Esophagus muscularis mucosa (tissue), 4 donors: ENCODE measurements at regions not wholly inside any gene's neighbourhood (a gene's known extent, or its start where the extent isn't known, plus 50 kb on each side); places are given as distances from the start of the nearest gene placed in this dataset.

Source experiments
- DNase-seq: peaks from one replicate; pipeline ENCODE4 v3.0.0-alpha.2; 2017; ENCODE audit errors: extremely low spot score
- H3K27ac ChIP-seq, 4 donors: fragments of 200-600 bp; sonication (generic); replicated peaks in 1 of 4; 1 replicate in 3 of 4; 2 replicates in 1 of 4; pipeline ENCODE4 v1.5.1; 2016 to 2019; ENCODE audit warnings: mild to moderate bottlenecking in 1 of 4
- H3K27me3 ChIP-seq, 4 donors: fragments of 200-600 bp; sonication (generic); one replicate each; pipeline versions ENCODE4 v1.5.1 to v1.6.0; 2016 to 2019
- H3K36me3 ChIP-seq, 4 donors: fragments of 200-600 bp; sonication (generic); one replicate each; pipeline ENCODE4 v1.5.1; 2016 to 2019
- H3K4me1 ChIP-seq, 4 donors: fragments of 200-600 bp; sonication (generic); one replicate each; pipeline ENCODE4 v1.5.1; 2016 to 2019
- H3K4me3 ChIP-seq, 4 donors: fragments of 200-600 bp; sonication (generic); 1 replicate in 2 of 4; 2 replicates in 2 of 4; pipeline ENCODE4 v1.5.1; 2016 to 2019; ENCODE audit warnings: mild to moderate bottlenecking in 4 of 4, moderate library complexity in 1 of 4
- H3K9me3 ChIP-seq, 4 donors: fragments of 200-600 bp; sonication (generic); 1 replicate in 3 of 4; 2 replicates in 1 of 4; pipeline ENCODE4 v1.5.1; 2016 to 2019
- EP300 ChIP-seq: sonication (generic); formaldehyde crosslinking; IDR thresholded peaks from one replicate; pipeline ENCODE4 v1.6.1; 2017; ENCODE audit warnings: antibody characterized with exemption
- POLR2A ChIP-seq: fragments of 450-650 bp; IDR thresholded peaks from one replicate; pipeline ENCODE4 v1.6.1; 2017; ENCODE audit warnings: antibody characterized with exemption, moderate library complexity, mild to moderate bottlenecking, low read depth
- POLR2AphosphoS5 ChIP-seq, 2 donors: sonication (generic); formaldehyde crosslinking; IDR thresholded peaks; one replicate each; pipeline ENCODE4 v1.6.1; 2017; ENCODE audit warnings: antibody characterized with exemption in 2 of 2
- WGBS: methylation state at CpG from one replicate; pipeline ENCODE4 v1.1.5; 2018; 5-methylcytosine and 5-hydroxymethylcytosine counted together
- intact Hi-C: fragments of 100-400 bp; cut with DNase I; formaldehyde crosslinking; loops from one replicate; pipeline ENCODE4 v1.15.1; 2023
- TF ChIP-seq, protein P1 (sequence below), 3 experiments: fragments of 200-600 bp in 2 of 3; fragments of 450-650 bp in 1 of 3; sonication (generic) in 2 of 3; IDR thresholded peaks; one replicate each; pipeline ENCODE4 v1.5.1; 2017 to 2019; ENCODE audit warnings: antibody characterized with exemption in 3 of 3, mild to moderate bottlenecking in 2 of 3, moderate library complexity in 1 of 3

DNA sequence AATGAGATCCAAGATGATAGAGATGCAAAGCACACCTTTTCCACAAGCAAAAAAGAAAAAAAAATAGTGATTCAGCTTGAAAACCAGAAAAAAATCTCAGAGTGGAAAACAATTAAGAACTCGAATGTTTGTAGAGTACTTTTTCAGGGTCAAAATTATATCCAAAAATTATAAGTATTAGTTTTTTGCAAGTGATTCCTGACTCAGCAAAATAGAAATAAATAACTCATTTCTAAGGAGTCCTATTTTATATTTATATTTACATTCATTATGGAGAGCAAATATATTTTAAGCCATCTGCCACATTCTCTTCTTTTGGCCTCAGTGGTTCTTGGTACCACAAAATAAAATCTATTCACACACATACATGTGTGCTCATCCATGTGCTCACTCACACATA is 1011.8 kb upstream of the ARRDC3 start:
- intact Hi-C loops: no loop called here
- DNase-seq: no peak
- TF ChIP-seq POLR2AphosphoS5 (IDR thresholded peaks at IDR 0.05) (no peak), EP300 (no peak), POLR2A (no peak)
- TF ChIP-seq, protein P1, sequence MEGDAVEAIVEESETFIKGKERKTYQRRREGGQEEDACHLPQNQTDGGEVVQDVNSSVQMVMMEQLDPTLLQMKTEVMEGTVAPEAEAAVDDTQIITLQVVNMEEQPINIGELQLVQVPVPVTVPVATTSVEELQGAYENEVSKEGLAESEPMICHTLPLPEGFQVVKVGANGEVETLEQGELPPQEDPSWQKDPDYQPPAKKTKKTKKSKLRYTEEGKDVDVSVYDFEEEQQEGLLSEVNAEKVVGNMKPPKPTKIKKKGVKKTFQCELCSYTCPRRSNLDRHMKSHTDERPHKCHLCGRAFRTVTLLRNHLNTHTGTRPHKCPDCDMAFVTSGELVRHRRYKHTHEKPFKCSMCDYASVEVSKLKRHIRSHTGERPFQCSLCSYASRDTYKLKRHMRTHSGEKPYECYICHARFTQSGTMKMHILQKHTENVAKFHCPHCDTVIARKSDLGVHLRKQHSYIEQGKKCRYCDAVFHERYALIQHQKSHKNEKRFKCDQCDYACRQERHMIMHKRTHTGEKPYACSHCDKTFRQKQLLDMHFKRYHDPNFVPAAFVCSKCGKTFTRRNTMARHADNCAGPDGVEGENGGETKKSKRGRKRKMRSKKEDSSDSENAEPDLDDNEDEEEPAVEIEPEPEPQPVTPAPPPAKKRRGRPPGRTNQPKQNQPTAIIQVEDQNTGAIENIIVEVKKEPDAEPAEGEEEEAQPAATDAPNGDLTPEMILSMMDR (IDR thresholded peaks at IDR 0.05): no peak
- Histone ChIP-seq H3K27me3 (no peaks in the 10 kb centered on the region), H3K9me3 (no peaks in the 10 kb centered on the region), H3K4me3 (no peak overlapping the region), H3K27ac (no peak overlapping the region), H3K4me1 (no peaks in the 10 kb centered on the region), H3K36me3 (no peaks in the 10 kb centered on the region)
- 90% methylated on average over 1 of the region's 1 CpG for WGBS

DNA sequence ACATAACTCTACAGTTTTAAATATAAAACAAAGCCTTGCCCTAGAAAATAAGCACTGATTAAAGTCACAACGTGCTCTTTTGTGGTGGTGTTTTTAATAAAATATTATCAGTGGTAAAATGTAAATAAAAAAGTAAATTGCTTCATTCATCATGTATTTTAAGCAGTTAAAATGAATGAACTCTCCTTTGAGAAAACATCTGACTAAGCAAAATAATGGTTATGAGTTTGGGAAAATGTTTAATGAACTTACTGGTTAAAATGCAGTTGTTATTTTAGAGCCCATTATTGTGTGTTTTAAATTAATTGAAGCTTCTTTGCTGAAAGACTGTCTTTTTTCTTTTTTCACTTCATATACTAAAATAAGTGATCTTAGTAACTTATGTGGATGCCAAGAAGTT is 1007.5 kb upstream of the ARRDC3 start:
- DNase-seq: no peak
- no peaks in the 10 kb centered on the region for H3K9me3 ChIP-seq
- H3K27me3 ChIP-seq: no peaks in the 10 kb centered on the region
- no peaks in the 10 kb centered on the region for H3K36me3 ChIP-seq
- H3K27ac ChIP-seq: no peak overlapping the region
- TF ChIP-seq POLR2A (no peak), POLR2AphosphoS5 (IDR thresholded peaks at IDR 0.05) (no peak), EP300 (no peak)
- TF ChIP-seq, protein P1 (IDR thresholded peaks at IDR 0.05): no peak
- intact Hi-C loops: no loop called here
- no peak overlapping the region for H3K4me3 ChIP-seq
- 52% methylated on average over 1 of the region's 1 CpG for WGBS
- no peaks in the 10 kb centered on the region for H3K4me1 ChIP-seq

DNA sequence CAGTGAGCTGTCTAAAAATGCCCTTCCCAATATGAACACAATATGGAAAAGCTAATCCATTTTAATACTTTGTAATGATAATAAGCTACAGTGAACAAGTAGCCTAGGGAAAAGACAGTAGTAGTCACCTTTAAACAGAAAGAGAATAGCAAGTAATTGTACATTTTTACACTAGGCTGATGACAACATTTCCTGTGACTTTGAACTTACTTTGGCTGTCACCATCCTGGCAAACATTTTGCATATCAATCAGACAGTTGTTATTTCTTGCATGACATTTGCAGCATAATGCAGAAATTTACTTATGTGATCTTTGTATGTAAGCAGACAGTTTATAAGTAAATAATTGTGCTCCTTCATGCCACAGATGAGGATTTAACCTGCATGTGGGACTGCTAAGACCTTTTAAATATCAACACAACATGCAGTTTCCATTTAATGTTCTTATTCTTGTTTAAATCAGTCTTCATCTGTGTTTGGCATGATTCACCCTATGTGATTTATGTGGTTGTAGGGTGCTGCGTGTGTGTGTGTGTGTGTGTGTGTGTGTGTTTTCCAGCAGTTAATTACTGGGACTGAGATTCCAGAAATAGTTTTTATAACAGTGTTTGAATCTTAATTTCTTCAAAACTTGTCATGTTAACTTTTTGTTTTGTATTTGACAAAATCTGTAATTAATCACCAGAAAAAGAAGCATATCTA is 997.1 kb upstream of the ARRDC3 start:
- intact Hi-C loops: no loop called here
- H3K36me3 ChIP-seq: no peaks in the 10 kb centered on the region
- H3K27me3 ChIP-seq: no peaks in the 10 kb centered on the region
- TF ChIP-seq, protein P1 (IDR thresholded peaks at IDR 0.05): no peak
- TF ChIP-seq POLR2A: no peak
- no peak for TF ChIP-seq EP300
- TF ChIP-seq POLR2AphosphoS5 (IDR thresholded peaks at IDR 0.05): no peak
- DNase-seq: no peak
- H3K4me1 ChIP-seq: no peaks in the 10 kb centered on the region
- no peak overlapping the region for H3K4me3 ChIP-seq
- H3K9me3 ChIP-seq: no peaks in the 10 kb centered on the region
- H3K27ac ChIP-seq: no peak overlapping the region
- WGBS: 22% methylated on average over 1 of the region's 1 CpG

DNA sequence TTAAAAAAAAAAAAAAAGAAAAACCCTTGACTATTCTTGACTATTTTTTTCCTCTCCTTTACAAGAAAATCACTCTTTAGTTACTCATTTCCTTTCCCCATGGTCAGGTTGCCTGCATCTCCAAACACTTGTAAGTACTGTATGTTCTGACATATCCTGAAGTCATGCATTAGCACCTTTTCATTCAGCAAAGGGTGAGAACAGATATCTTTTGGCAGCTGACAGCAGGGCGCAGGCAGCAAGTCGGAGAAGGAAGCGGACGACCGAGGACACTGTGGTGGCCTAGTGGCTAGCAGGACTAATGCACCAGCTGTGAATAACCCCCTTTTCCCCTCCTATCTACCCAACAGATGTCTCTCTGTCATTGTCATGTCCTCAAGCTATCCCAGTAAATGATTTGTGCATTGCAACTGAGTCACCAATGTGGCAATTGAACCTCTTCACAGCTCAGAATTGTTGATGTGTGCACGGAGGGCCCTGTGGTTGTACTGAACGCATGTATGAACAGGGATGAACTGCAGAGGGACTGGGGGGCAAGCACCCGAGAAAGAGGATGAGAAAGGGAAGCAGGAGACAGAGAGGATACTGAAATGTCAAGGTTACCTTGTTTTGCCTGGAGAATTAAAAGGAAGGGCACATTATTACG is 996.0 kb upstream of the ARRDC3 start:
- no peak for DNase-seq
- H3K27me3 ChIP-seq: no peaks in the 10 kb centered on the region
- H3K36me3 ChIP-seq: no peaks in the 10 kb centered on the region
- no peaks in the 10 kb centered on the region for H3K9me3 ChIP-seq
- WGBS: 65% methylated on average over 9 of the region's 9 CpGs
- no peak for TF ChIP-seq POLR2AphosphoS5 (IDR thresholded peaks at IDR 0.05)
- TF ChIP-seq, protein P1 (IDR thresholded peaks at IDR 0.05): no peak
- TF ChIP-seq POLR2A: no peak
- no peak for TF ChIP-seq EP300
- H3K4me3 ChIP-seq: no peak overlapping the region
- intact Hi-C loops: no loop called here
- no peak overlapping the region for H3K27ac ChIP-seq
- H3K4me1 ChIP-seq: no peaks in the 10 kb centered on the region

DNA sequence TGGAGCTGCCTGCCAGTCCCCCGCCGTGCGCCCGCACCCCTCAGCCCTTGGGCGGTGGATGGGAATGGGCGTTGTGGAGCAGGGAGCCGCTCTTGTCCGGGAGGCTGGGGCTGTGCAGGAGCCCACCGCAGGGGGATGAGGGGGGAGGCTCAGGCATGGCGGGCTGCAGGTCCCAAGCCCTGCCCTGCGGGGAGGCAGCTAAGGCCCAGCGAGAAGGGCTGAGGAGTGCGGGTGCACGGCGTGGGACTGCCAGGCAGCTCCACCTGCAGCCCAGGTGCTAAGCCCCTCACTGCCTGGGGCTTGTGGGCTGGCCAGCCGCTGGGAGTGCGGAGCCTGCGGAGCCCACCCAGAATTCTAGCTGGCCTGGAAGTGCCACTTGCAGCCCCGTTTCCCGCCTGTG is 991.7 kb upstream of the ARRDC3 start:
- no peak for DNase-seq
- intact Hi-C loops: no loop called here
- Histone ChIP-seq H3K27me3 (no peaks in the 10 kb centered on the region), H3K4me1 (no peaks in the 10 kb centered on the region), H3K36me3 (no peaks in the 10 kb centered on the region), H3K27ac (no peak overlapping the region), H3K4me3 (no peak overlapping the region), H3K9me3 (no peaks in the 10 kb centered on the region)
- 96% methylated on average over 15 of the region's 20 CpGs for WGBS
- no peak for TF ChIP-seq POLR2AphosphoS5 (IDR thresholded peaks at IDR 0.05)
- TF ChIP-seq POLR2A: no peak
- TF ChIP-seq, protein P1 (IDR thresholded peaks at IDR 0.05): no peak
- no peak for TF ChIP-seq EP300
